Sigmoid colon (tissue), 6 donors: ENCODE measurements at regions not wholly inside any gene's neighbourhood (a gene's known extent, or its start where the extent isn't known, plus 50 kb on each side); places are given as distances from the start of the nearest gene placed in this dataset.
"Not testable (repeated sequence)": the region's sequence is repeated elsewhere in the genome, so short reads cannot be mapped to it uniquely, and the experiment has no call there.

Source experiments
- DNase-seq: peaks from one replicate; pipeline ENCODE4 v3.0.0-alpha.2; 2019
- H3K27ac ChIP-seq, 4 donors: fragments of 200-600 bp; sonication (generic); one replicate each; pipeline ENCODE4 v1.5.1; 2016 to 2019; ENCODE audit warnings: mild to moderate bottlenecking in 1 of 4
- H3K27me3 ChIP-seq, 3 donors: fragments of 200-600 bp; sonication (generic); one replicate each; pipeline ENCODE4 v1.5.1; 2019; ENCODE audit warnings: mild to moderate bottlenecking in 1 of 3
- H3K36me3 ChIP-seq, 4 donors: fragments of 200-600 bp; sonication (generic); one replicate each; pipeline ENCODE4 v1.5.1; 2016 to 2019
- H3K4me1 ChIP-seq, 4 donors: fragments of 200-600 bp; sonication (generic); one replicate each; pipeline ENCODE4 v1.5.1; 2017 to 2019
- H3K4me3 ChIP-seq, 4 donors: fragments of 200-600 bp; sonication (generic); one replicate each; pipeline ENCODE4 v1.5.1; 2017 to 2019; ENCODE audit warnings: mild to moderate bottlenecking in 2 of 4, moderate library complexity in 1 of 4
- H3K9me3 ChIP-seq, 4 donors: fragments of 200-600 bp in 3 of 4; sonication (generic) in 3 of 4; one replicate each; pipeline versions ENCODE4 v1.5.1 to v1.6.1; 2013 to 2019
- CTCF ChIP-seq, 4 experiments: fragments of 450-650 bp in 3 of 4; fragments of 200-600 bp in 1 of 4; IDR thresholded peaks; one replicate each; pipeline ENCODE4 v1.5.1; 2016 to 2019; ENCODE audit warnings: antibody characterized with exemption in 4 of 4, mild to moderate bottlenecking in 3 of 4, moderate library complexity in 2 of 4
- EP300 ChIP-seq, 4 donors: sonication (generic); formaldehyde crosslinking; IDR thresholded peaks; one replicate each; pipeline ENCODE4 v1.6.1; 2017; ENCODE audit warnings: antibody characterized with exemption in 4 of 4
- POLR2A ChIP-seq, 2 donors: fragments of 450-650 bp; IDR thresholded peaks; one replicate each; pipeline ENCODE4 v1.6.1; 2016; ENCODE audit warnings: antibody characterized with exemption in 2 of 2, mild to moderate bottlenecking in 2 of 2, moderate library complexity in 2 of 2
- POLR2AphosphoS5 ChIP-seq, 4 donors: sonication (generic); formaldehyde crosslinking; IDR thresholded peaks; one replicate each; pipeline ENCODE4 v1.6.1; 2017; ENCODE audit warnings: antibody characterized with exemption in 4 of 4
- whole genome bisulfite sequencing, 2 donors: extraction: QIAGEN DNeasy Blood & Tissue Kit; methylation state at CpG; one replicate each; pipeline ENCODE4 v1.1.7; 2013; 5-methylcytosine and 5-hydroxymethylcytosine counted together
- intact Hi-C: fragments of 100-400 bp; cut with DNase I; formaldehyde crosslinking; loops from one replicate; pipeline ENCODE4 v1.15.1; 2023
- donor health status: healthy with polysubstance abuse.
- donor health status: healthy.

GRCh38 chr3:26920646-26921478 is 298.3 kb downstream of the LRRC3B start:
- intact Hi-C loops = no loop called here
- WGBS, 2 donors = 35 to 38% methylated on average over 12 of the region's 12 CpGs
- DNase-seq = no peak
- peaks cover 0 to 14% (median 9%) of the 10 kb centered on the region in 4 donors for H3K4me1 ChIP-seq
- no peaks in the 10 kb centered on the region for H3K27me3 ChIP-seq
- H3K36me3 ChIP-seq = no peaks in the 10 kb centered on the region
- H3K9me3 ChIP-seq = peaks cover 0 to 2% (median 0%) of the 10 kb centered on the region in 4 donors
- no peak for TF ChIP-seq EP300 (IDR thresholded peaks at IDR 0.05)
- H3K27ac ChIP-seq = peak overlapping the region in 2 of 4 donors; percentile 31 to 45
- H3K4me3 ChIP-seq = no peak overlapping the region

GRCh38 chr3:26931896-26932295 is 309.3 kb downstream of the LRRC3B start:
- Histone ChIP-seq H3K36me3 (no peaks in the 10 kb centered on the region), H3K4me3 (no peak overlapping the region), H3K27ac (no peak overlapping the region), H3K4me1 (no peaks in the 10 kb centered on the region), H3K9me3 (no peaks in the 10 kb centered on the region), H3K27me3 (no peaks in the 10 kb centered on the region)
- TF ChIP-seq CTCF (IDR thresholded peaks at IDR 0.05) (no peak), EP300 (IDR thresholded peaks at IDR 0.05) (no peak), POLR2A (IDR thresholded peaks at IDR 0.05) (no peak), POLR2AphosphoS5 (IDR thresholded peaks at IDR 0.05) (peak in 2 of 4 donors; percentile 61 to 62)
- no peak for DNase-seq
- WGBS, 2 donors = 0 to 82% methylated on average over 1 of the region's 1 CpG
- intact Hi-C loops = no loop called here

- no peaks in the 10 kb centered on the region for H3K9me3 ChIP-seq
- H3K36me3 ChIP-seq = no peaks in the 10 kb centered on the region
- intact Hi-C loops = no loop called here
- no peaks in the 10 kb centered on the region for H3K4me1 ChIP-seq
- 83 to 89% methylated on average over 3 of the region's 3 CpGs for WGBS, 2 donors
- H3K27me3 ChIP-seq = no peaks in the 10 kb centered on the region
- H3K4me3 ChIP-seq = no peak overlapping the region
- TF ChIP-seq POLR2AphosphoS5 (IDR thresholded peaks at IDR 0.05) (no peak), POLR2A (IDR thresholded peaks at IDR 0.05) (no peak), CTCF (IDR thresholded peaks at IDR 0.05) (no peak)
- no peak for DNase-seq
- H3K27ac ChIP-seq = no peak overlapping the region
These were observed 310.2 kb downstream of the LRRC3B start for GRCh38 chr3:26932752-26933151.

- H3K4me3 ChIP-seq, DNase-seq, H3K9me3 ChIP-seq, H3K27ac ChIP-seq, H3K36me3 ChIP-seq, H3K27me3 ChIP-seq, intact Hi-C loops, H3K4me1 ChIP-seq: not testable (repeated sequence)
- WGBS, 2 donors = 78 to 80% methylated on average over 4 of the region's 4 CpGs
These were observed 322.9 kb downstream of the LRRC3B start for GRCh38 chr3:26945480-26945879.

- WGBS, 2 donors = 35 to 63% methylated on average over 1 of the region's 1 CpG
- intact Hi-C loops = no loop called here
- H3K4me1 ChIP-seq = no peaks in the 10 kb centered on the region
- no peak overlapping the region for H3K27ac ChIP-seq
- no peak for TF ChIP-seq POLR2A (IDR thresholded peaks at IDR 0.05)
- no peak for DNase-seq
- H3K9me3 ChIP-seq = peaks cover 0 to 4% (median 0%) of the 10 kb centered on the region in 4 donors
- H3K36me3 ChIP-seq = no peaks in the 10 kb centered on the region
- H3K4me3 ChIP-seq = no peak overlapping the region
- H3K27me3 ChIP-seq = no peaks in the 10 kb centered on the region
These were observed 337.8 kb downstream of the LRRC3B start for GRCh38 chr3:26960382-26960781.

GRCh38 chr3:26962492-26963360 is 340.2 kb downstream of the LRRC3B start:
- H3K4me1 ChIP-seq = no peaks in the 10 kb centered on the region
- TF ChIP-seq CTCF (IDR thresholded peaks at IDR 0.05) (no peak), POLR2A (IDR thresholded peaks at IDR 0.05) (no peak), POLR2AphosphoS5 (IDR thresholded peaks at IDR 0.05) (no peak), EP300 (IDR thresholded peaks at IDR 0.05) (no peak)
- no peak for DNase-seq
- peak overlapping the region in 1 of 4 donors; percentile 23 for H3K27ac ChIP-seq
- peaks cover 0 to 4% (median 0%) of the 10 kb centered on the region in 4 donors for H3K9me3 ChIP-seq
- intact Hi-C loops = no loop called here
- no peaks in the 10 kb centered on the region for H3K27me3 ChIP-seq
- no peak overlapping the region for H3K4me3 ChIP-seq
- WGBS, 2 donors = 87 to 92% methylated on average over 6 of the region's 6 CpGs
- no peaks in the 10 kb centered on the region for H3K36me3 ChIP-seq
